GM19328 (cell line): ENCODE measurements at regions not wholly inside any gene's neighbourhood (a gene's known extent, or its start where the extent isn't known, plus 50 kb on each side); places are given as distances from the start of the nearest gene placed in this dataset.
"Not testable (repeated sequence)": the region's sequence is repeated elsewhere in the genome, so short reads cannot be mapped to it uniquely, and the experiment has no call there.

Experiments
- ATAC-seq: cut with Tn5 transposase; IDR thresholded peaks from one replicate; pipeline ENCODE4 v1.9.1; 2021; ENCODE audit warnings: mild to moderate bottlenecking, moderate library complexity; ENCODE audit not compliant: unreplicated experiment

- ATAC-seq = no peak
Measured at GRCh38 chrX:114095789-114096188, 488.1 kb upstream of the HTR2C start.

- no peak for ATAC-seq
Measured at GRCh38 chrX:114087543-114087942, 496.3 kb upstream of the HTR2C start.

DNA sequence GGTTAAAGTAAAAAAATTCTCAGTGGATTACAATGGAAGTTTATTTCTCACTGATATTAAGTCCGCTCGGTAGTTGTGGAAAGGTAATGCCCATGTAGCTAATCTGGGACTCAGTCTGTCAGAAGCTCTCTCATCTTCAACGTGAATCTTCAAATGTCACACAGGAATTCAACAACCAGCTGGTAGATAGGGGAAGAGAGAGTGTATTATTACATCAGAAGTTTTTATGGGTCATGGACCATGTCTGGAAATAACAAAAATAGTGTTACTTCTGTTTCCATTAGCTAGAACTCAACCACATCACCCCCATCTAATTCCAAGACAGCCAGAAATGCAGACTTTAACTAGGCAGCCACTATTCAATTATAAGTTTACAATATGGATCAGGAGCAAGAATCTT is 506.1 kb upstream of the HTR2C start:
- no peak for ATAC-seq

DNA sequence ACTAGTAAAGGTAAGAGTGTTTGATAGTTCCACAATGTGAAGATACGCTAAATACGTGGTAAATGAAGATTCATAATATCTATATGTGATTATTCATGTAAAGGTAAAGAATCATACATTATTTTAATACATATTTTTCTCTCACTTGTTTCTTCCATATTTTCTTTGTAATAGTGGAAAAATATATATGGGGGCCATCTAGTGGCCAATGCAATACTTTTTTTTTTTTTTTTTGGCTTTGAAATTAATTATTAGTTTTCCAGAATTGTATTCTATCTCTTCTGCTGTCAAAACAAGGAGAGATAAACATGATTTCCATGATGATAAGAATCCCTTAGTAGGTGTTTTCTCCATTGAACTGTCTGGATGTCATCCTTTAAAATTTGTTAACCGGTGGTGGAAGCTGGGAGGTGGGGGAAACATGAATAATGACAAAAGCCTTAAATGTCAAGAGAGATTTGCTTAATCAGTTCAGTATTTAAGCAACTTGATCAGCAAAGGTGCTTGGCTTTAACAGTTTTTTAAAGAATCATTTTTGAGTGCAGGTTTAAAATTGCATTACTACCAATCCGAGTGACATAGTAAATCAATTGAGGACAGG is 508.7 kb upstream of the HTR2C start:
- no peak for ATAC-seq

DNA sequence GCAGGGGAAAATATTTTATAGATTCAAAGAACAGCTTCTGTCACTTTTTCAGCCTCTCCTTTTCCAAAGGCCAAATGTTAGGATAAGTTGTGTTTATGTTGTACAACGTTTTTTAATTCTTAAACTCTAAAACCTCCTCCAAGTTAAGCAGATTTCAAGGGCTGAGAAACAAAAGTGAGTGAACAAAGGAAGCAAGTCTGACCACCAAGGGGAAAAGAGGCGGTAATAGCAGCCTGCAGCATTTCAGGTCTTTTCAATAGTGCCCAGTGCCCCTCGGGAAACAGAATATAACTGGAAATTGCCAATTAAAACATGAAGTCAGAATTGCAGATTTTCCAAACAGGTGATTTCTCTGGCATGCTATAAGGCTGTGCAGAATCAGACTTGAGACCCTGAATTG is 510.0 kb upstream of the HTR2C start:
- ATAC-seq = no peak

DNA sequence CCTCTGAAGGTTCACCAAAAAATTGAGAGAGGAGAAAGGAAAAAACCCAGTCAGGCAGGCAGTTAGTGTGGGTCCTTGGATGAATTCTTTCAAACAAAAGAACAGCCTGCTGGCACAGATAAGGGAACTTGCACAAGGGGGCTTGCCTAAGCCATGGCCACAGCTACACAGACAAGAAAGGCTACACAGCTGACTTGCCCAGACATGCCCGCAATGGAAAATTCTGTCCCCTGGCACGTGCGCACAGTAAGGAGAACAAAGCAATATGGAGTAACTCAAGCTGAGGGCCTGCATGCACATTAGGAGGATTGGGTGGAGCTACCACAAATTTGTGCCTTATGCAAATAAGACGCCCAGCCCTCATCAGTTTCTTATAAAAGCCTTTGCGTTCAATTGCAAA is 512.5 kb upstream of the HTR2C start:
- no peak for ATAC-seq

DNA sequence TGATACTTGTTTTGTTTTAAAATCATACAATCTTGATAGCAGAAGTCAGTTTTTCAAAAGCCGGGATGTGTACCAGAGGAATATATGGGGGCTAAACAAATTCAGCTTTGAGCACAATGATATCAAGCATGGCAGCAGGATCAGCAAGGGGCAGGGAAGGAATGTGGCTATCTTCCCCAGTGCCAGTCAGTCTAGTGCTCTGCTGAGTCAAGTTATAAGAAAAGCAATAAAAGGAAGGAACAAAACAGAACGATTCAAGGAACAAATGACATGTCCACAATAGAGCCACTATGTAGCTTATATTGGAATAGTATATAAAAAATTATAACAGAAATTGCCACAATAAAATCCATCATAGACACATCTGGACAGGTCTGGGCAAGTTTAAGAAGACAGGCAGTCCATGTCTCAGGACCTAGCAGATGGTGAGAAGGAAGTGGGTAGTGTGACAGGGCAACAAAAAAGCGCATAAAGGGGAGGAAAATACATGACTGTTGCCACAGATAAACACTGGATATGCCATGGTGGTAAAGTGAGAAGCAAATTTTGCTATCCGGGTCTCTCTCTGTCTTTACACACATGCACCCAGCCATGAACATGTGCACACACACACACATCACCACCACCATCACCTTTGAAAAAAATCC is 518.2 kb upstream of the HTR2C start:
- ATAC-seq = no peak

GRCh38 chrX:114061226-114061625 is 522.7 kb upstream of the HTR2C start:
- no peak for ATAC-seq

- ATAC-seq = no peak
Measured at GRCh38 chrX:114058988-114059418, 524.9 kb upstream of the HTR2C start.

- ATAC-seq = not testable (repeated sequence)
Measured at GRCh38 chrX:114057422-114057821, 526.5 kb upstream of the HTR2C start.

DNA sequence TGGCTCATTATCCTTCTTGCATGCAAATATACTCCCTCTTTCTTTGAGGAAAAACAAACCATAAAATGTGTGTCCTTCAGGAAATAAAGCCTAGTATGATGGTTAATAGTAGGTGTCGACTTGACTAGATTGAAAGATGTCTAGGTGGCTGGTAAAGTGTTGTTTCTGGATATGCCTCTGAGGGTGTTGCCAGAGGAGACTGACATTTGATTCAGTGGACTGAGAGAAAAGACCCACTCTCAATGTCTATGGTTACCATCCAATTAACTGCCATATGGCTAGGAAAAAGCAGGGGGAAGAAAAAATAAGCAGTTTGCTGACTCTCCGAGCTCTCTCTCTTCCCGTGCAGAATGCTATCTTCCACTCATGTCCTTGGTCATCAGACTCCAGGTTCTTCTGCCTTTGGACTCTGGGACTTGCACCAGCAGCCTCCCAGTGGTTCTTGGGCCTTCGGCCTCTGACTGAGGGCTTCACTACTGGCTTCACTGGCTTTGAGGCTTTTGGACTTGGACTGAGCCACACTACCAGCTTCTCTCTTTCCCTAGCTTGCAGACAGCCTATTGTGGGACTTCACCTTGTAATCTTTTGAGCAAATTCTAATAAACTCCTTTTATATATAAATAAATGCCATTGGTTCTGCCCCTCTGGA is 532.1 kb upstream of the HTR2C start:
- ATAC-seq = no peak

- ATAC-seq = no peak
Measured at GRCh38 chrX:114050075-114050796, 533.6 kb upstream of the HTR2C start.

- ATAC-seq = no peak
Measured at GRCh38 chrX:114049063-114049462, 534.8 kb upstream of the HTR2C start.

- ATAC-seq = no peak
Measured at GRCh38 chrX:114047558-114047957, 536.3 kb upstream of the HTR2C start.

DNA sequence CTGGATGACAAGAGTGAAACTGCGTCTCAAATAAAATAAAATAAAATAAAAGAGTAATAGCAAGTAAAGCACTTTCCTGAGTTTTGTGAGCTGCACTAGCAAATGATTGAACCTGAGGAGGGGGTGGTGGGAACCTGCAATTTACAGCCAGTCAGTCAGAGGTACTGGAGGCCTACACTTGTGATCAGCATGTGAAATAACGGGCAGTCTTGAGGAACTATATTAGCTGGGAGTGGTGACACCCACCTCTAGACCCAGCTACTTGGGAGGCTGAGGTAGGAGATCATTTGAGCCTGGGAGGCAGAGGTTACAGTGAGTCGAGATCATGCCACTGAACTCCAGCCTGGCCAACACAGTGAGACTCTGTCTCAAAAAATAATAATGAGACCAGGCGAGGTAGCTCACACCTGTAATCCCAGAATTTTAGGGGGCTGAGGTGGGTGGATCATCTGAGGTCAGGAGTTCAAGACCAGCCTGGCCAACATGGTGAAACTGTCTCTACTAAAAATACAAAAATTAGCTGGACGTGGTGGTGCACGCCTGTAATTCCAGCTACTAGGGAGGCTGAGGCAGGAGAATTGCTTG is 537.1 kb upstream of the HTR2C start:
- no peak for ATAC-seq

DNA sequence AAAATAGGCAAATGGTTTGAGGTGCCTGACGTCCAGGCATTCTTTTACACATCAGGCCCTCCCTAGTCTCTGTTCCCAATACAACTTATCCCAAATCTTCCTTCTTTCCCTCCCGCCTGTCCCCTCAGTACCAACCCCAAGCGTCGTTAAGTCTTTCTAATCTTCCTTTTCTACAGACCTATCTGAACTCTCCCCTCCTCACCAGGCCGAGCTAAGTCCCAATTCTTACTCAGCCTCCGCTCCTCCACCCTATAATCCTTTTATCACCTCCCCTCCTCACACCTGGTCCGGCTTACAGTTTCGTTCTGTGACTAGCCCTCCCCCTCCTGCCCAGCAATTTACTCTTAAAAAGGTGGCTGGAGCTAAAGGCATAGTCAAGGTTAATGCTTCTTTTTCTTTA is 542.4 kb upstream of the HTR2C start:
- ATAC-seq = not testable (repeated sequence)

DNA sequence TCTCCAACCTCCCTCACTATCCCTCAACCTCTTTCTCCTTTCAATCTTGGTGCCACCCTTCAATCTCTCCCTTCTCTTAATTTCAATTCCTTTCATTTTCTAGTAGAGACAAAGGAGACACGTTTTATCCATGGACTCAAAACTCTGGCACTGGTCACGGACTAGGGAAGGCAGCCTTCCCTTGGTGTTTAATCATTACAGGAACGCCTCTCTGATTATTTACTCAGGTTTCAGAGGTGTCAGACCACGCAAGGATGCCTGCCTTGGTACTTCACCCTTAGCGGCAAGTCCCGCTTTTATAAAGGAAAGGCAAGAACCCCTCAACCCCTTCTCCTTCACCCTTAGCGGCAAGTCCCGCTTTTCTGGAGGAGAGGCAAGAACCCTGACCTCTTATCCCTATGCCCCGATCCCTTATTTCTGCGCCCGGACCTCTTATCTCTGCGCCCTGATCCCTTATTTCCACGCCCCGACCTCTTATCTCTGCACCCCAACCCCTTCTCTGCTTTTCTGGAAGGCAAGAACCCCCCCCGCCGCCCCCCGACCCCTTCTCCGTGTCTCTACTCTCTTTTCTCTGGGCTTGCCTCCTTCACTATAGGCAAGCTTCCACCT is 543.1 kb upstream of the HTR2C start:
- not testable (repeated sequence) for ATAC-seq

DNA sequence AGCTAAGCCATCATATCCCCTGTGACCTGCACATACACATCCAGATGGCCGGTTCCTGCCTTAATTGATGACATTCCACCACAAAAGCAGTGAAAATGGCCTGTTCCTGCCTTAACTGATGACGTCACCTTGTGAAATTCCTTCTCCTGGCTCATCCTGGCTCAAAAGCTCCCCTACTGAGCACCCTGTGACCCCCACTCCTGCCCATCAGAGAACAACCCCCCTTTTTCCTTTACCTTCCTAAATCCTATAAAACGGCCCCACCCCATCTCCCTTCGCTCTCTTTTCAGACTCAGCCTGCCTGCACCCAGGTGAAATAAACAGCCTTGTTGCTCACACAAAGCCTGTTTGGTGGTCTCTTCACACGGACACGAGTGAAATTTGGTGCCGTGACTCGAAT is 543.8 kb upstream of the HTR2C start:
- not testable (repeated sequence) for ATAC-seq

DNA sequence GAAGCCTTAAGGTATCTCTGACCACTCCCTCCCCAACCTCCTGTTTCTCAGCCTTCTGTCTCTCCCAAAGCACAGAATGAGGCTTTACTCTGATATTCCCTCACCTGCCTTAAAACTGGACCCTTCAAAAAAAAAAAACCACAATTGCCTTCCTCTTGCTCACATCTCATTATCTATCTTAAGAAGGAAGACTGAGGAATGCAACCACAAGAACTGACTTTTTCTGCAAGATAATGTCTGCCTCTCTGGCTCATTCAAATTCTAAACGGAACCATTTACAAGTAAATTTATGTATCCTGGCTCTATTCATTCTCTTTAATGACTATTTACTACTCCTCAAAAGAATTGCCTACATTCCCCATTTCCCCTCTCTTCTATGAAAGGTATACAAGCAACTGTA is 545.5 kb upstream of the HTR2C start:
- no peak for ATAC-seq

DNA sequence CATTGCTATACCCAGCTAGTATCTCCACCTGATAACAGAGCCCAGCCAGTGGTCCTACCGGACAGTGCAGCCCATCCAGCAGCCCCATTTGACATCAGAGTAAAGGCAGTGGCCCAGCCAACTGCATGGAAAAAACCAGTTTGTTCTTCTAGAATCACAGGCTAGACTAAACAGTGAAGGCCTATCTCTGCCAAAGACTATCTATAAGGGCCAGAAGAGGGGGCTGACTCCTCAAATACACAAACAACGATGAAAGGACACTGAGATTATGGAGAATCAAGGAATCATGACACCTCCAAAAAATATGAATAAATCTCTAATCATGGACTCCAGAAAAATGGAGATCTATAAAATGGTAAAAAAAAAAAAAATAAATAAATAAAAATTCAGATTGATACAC is 546.4 kb upstream of the HTR2C start:
- ATAC-seq = no peak
